ENCODE measurements at regions not wholly inside any gene's neighbourhood (a gene's known extent, or its start where the extent isn't known, plus 50 kb on each side); places are given as distances from the start of the nearest gene placed in this dataset.

GRCh38 chr3:102229062-102229655 lies 205.7 kb upstream of the ZPLD1 start:
- peak; percentile 42 to 76 for DNase-seq (ENCODE audit: low read depth in 1 of 2, low spot score in 1 of 2)
- Histone ChIP-seq H3K4me3 (replicated peaks; ENCODE audit: insufficient read depth, low read length) (no peak overlapping the region), H3K27me3 (ENCODE audit: insufficient read depth, poor library complexity, severe bottlenecking) (no peaks in the 10 kb centered on the region), H3K27ac (replicated peaks) (no peak overlapping the region)
- no peak for TF ChIP-seq POLR2AphosphoS5 (IDR thresholded peaks at IDR 0.05; ENCODE audit: low read depth)
- TF ChIP-seq, protein P1, sequence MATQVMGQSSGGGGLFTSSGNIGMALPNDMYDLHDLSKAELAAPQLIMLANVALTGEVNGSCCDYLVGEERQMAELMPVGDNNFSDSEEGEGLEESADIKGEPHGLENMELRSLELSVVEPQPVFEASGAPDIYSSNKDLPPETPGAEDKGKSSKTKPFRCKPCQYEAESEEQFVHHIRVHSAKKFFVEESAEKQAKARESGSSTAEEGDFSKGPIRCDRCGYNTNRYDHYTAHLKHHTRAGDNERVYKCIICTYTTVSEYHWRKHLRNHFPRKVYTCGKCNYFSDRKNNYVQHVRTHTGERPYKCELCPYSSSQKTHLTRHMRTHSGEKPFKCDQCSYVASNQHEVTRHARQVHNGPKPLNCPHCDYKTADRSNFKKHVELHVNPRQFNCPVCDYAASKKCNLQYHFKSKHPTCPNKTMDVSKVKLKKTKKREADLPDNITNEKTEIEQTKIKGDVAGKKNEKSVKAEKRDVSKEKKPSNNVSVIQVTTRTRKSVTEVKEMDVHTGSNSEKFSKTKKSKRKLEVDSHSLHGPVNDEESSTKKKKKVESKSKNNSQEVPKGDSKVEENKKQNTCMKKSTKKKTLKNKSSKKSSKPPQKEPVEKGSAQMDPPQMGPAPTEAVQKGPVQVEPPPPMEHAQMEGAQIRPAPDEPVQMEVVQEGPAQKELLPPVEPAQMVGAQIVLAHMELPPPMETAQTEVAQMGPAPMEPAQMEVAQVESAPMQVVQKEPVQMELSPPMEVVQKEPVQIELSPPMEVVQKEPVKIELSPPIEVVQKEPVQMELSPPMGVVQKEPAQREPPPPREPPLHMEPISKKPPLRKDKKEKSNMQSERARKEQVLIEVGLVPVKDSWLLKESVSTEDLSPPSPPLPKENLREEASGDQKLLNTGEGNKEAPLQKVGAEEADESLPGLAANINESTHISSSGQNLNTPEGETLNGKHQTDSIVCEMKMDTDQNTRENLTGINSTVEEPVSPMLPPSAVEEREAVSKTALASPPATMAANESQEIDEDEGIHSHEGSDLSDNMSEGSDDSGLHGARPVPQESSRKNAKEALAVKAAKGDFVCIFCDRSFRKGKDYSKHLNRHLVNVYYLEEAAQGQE (IDR thresholded peaks at IDR 0.05; ENCODE audit: insufficient replicate concordance, low read depth), result no peak
- TF ChIP-seq, protein P2, sequence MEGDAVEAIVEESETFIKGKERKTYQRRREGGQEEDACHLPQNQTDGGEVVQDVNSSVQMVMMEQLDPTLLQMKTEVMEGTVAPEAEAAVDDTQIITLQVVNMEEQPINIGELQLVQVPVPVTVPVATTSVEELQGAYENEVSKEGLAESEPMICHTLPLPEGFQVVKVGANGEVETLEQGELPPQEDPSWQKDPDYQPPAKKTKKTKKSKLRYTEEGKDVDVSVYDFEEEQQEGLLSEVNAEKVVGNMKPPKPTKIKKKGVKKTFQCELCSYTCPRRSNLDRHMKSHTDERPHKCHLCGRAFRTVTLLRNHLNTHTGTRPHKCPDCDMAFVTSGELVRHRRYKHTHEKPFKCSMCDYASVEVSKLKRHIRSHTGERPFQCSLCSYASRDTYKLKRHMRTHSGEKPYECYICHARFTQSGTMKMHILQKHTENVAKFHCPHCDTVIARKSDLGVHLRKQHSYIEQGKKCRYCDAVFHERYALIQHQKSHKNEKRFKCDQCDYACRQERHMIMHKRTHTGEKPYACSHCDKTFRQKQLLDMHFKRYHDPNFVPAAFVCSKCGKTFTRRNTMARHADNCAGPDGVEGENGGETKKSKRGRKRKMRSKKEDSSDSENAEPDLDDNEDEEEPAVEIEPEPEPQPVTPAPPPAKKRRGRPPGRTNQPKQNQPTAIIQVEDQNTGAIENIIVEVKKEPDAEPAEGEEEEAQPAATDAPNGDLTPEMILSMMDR (IDR thresholded peaks at IDR 0.05; ENCODE audit: insufficient read depth, low read length), result peak; percentile 90
- no peak for TF ChIP-seq SPI1 (IDR thresholded peaks at IDR 0.05; ENCODE audit: borderline replicate concordance, low read depth)
- no peak for TF ChIP-seq GABPA (IDR thresholded peaks at IDR 0.05; ENCODE audit: low read depth)

- peak in 1 of 2 experiments; percentile 55 for DNase-seq (ENCODE audit: low read depth in 1 of 2, low spot score in 1 of 2)
- TF ChIP-seq POLR2AphosphoS5 (IDR thresholded peaks at IDR 0.05; ENCODE audit: low read depth) (no peak), GABPA (IDR thresholded peaks at IDR 0.05; ENCODE audit: low read depth) (no peak), SPI1 (IDR thresholded peaks at IDR 0.05; ENCODE audit: borderline replicate concordance, low read depth) (no peak)
- TF ChIP-seq, protein P2 (IDR thresholded peaks at IDR 0.05; ENCODE audit: insufficient read depth, low read length), result no peak
- TF ChIP-seq, protein P1 (IDR thresholded peaks at IDR 0.05; ENCODE audit: insufficient replicate concordance, low read depth), result no peak
- H3K4me3 ChIP-seq (replicated peaks; ENCODE audit: insufficient read depth, low read length), result no peak overlapping the region
- H3K27ac ChIP-seq (replicated peaks), result peak overlapping the region; percentile 38
- H3K27me3 ChIP-seq (ENCODE audit: insufficient read depth, poor library complexity, severe bottlenecking), result no peaks in the 10 kb centered on the region
Measured at GRCh38 chr3:102230057-102230456, 204.8 kb upstream of the ZPLD1 start.

DNA sequence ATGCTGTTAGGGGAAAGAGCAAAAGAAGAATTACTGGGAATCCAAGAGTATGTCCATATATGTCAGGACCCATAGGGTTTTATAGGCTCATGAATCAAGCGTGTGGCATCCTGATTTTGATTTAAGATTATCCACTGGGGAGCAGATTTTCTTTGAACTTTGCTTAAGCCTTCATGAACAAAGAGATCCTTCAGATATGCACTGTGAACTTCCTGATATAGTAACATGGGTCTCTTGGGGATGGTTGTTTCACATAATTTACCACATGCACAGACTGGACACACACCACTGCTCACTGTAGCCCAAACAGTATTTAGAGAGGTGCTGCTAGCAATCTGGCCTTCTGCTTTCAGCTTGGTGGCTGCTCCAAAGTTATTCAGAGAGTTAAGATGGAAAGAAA lies 200.9 kb upstream of the ZPLD1 start:
- no peak overlapping the region for H3K4me3 ChIP-seq (replicated peaks; ENCODE audit: insufficient read depth, low read length)
- TF ChIP-seq, protein P1 (IDR thresholded peaks at IDR 0.05; ENCODE audit: insufficient replicate concordance, low read depth), result no peak
- TF ChIP-seq, protein P2 (IDR thresholded peaks at IDR 0.05; ENCODE audit: insufficient read depth, low read length), result no peak
- TF ChIP-seq SPI1 (IDR thresholded peaks at IDR 0.05; ENCODE audit: borderline replicate concordance, low read depth) (no peak), GABPA (IDR thresholded peaks at IDR 0.05; ENCODE audit: low read depth) (no peak)
- DNase-seq (ENCODE audit: low read depth in 1 of 2, low spot score in 1 of 2), result no peak
- no peaks in the 10 kb centered on the region for H3K27me3 ChIP-seq (ENCODE audit: insufficient read depth, poor library complexity, severe bottlenecking)
- H3K27ac ChIP-seq (replicated peaks), result no peak overlapping the region

All from HL-60 (cell line).